Gastrocnemius medialis (tissue), 4 donors: ENCODE measurements at regions not wholly inside any gene's neighbourhood (a gene's known extent, or its start where the extent isn't known, plus 50 kb on each side); places are given as distances from the start of the nearest gene placed in this dataset.

Source experiments
- ATAC-seq, 2 donors: fragments of 150-250 bp; one replicate each; pipeline ENCODE4 v1.9.1; 2016
- DNase-seq, 2 donors: peaks; one replicate each; pipeline ENCODE4 v3.0.0-alpha.2; 2019
- H3K27ac ChIP-seq, 4 donors: fragments of 200-600 bp; sonication (generic); 1 replicate in 1 of 4; 2 replicates in 3 of 4; pipeline ENCODE4 v1.5.1; 2016 to 2018; ENCODE audit warnings: mild to moderate bottlenecking in 2 of 4, moderate library complexity in 1 of 4
- H3K27me3 ChIP-seq, 3 donors: fragments of 200-600 bp; sonication (generic) in 2 of 3; 1 replicate in 1 of 3; 2 replicates in 2 of 3; pipeline versions ENCODE4 v1.5.1 to v1.6.0; 2016 to 2019; ENCODE audit warnings: mild to moderate bottlenecking in 1 of 3, moderate library complexity in 1 of 3
- H3K36me3 ChIP-seq, 2 donors: fragments of 200-600 bp; sonication (generic) in 1 of 2; one replicate each; pipeline ENCODE4 v1.5.1; 2017 to 2018
- H3K4me1 ChIP-seq, 2 donors: fragments of 200-600 bp; sonication (generic) in 1 of 2; one replicate each; pipeline ENCODE4 v1.5.1; 2016 to 2017; ENCODE audit warnings: mild to moderate bottlenecking in 2 of 2
- H3K4me3 ChIP-seq, 4 donors: fragments of 200-600 bp; sonication (generic) in 3 of 4; 1 replicate in 1 of 4; 2 replicates in 3 of 4; pipeline ENCODE4 v1.5.1; 2016 to 2019; ENCODE audit warnings: mild to moderate bottlenecking in 2 of 4
- H3K9me3 ChIP-seq, 3 donors: fragments of 200-600 bp; sonication (generic) in 2 of 3; 1 replicate in 1 of 3; 2 replicates in 2 of 3; pipeline ENCODE4 v1.5.1; 2016 to 2019
- CTCF ChIP-seq, 5 experiments: fragments of 450-650 bp in 3 of 5; fragments of 200-600 bp in 2 of 5; sonication (generic) in 2 of 5; IDR thresholded peaks in 4 of 5; conservative IDR thresholded peaks in 1 of 5; 1 replicate in 4 of 5; 2 replicates in 1 of 5; pipeline ENCODE4 v1.5.1; 2016 to 2019; ENCODE audit warnings: antibody characterized with exemption in 5 of 5, mild to moderate bottlenecking in 3 of 5, moderate library complexity in 3 of 5
- POLR2A ChIP-seq, 2 donors: fragments of 450-650 bp; IDR thresholded peaks; one replicate each; pipeline ENCODE4 v1.6.1; 2017; ENCODE audit warnings: antibody characterized with exemption in 2 of 2, mild to moderate bottlenecking in 2 of 2, moderate library complexity in 2 of 2
- in situ Hi-C, 4 donors: fragments of 200-750 bp; cut with MboI; loops; one replicate each; pipeline versions ENCODE4 v1.15.0 to v1.8.0; 2017; ENCODE audit warnings: low sequenced_read_pairs in 4 of 4
- intact Hi-C: fragments of 100-400 bp; cut with DNase I; formaldehyde crosslinking; loops from one replicate; pipeline ENCODE4 v1.15.1; 2023; ENCODE audit warnings: low total_unique reads

GRCh38 chr5:152549709-152550108, 144.6 kb upstream of the NMUR2 start:
- H3K27me3 ChIP-seq: no peaks in the 10 kb centered on the region
- intact Hi-C loops (no loop called here), in situ Hi-C loops (loop anchor here (10.0 to 25.0 kb wide), 3 partner anchors 588 to 1415 kb away; no protein-coding TSS in a partner anchor)
- ATAC-seq: no peak
- no peak for TF ChIP-seq CTCF (IDR thresholded peaks at IDR 0.05 in 4 of 5, conservative IDR thresholded peaks at IDR 0.05 in 1 of 5)
- no peak for TF ChIP-seq POLR2A (IDR thresholded peaks at IDR 0.05)
- no peaks in the 10 kb centered on the region for H3K9me3 ChIP-seq
- H3K4me1 ChIP-seq: no peaks in the 10 kb centered on the region
- no peak overlapping the region for H3K4me3 ChIP-seq
- H3K27ac ChIP-seq: no peak overlapping the region
- H3K36me3 ChIP-seq: no peaks in the 10 kb centered on the region
- no peak for DNase-seq

GRCh38 chr5:152551061-152551460, 146.0 kb upstream of the NMUR2 start:
- H3K4me3 ChIP-seq: no peak overlapping the region
- in situ Hi-C loops (loop anchor here in 3 of 4 donors (10.0 to 25.0 kb wide), 3 partner anchors 586 to 1414 kb away; no protein-coding TSS in a partner anchor), intact Hi-C loops (no loop called here)
- no peak overlapping the region for H3K27ac ChIP-seq
- H3K4me1 ChIP-seq: no peaks in the 10 kb centered on the region
- H3K36me3 ChIP-seq: no peaks in the 10 kb centered on the region
- H3K27me3 ChIP-seq: no peaks in the 10 kb centered on the region
- no peaks in the 10 kb centered on the region for H3K9me3 ChIP-seq
- no peak for DNase-seq
- no peak for TF ChIP-seq POLR2A (IDR thresholded peaks at IDR 0.05)
- TF ChIP-seq CTCF (IDR thresholded peaks at IDR 0.05 in 4 of 5, conservative IDR thresholded peaks at IDR 0.05 in 1 of 5): no peak
- ATAC-seq: no peak

- no peak for DNase-seq
- H3K4me1 ChIP-seq: no peaks in the 10 kb centered on the region
- H3K27ac ChIP-seq: no peak overlapping the region
- no peak overlapping the region for H3K4me3 ChIP-seq
- H3K36me3 ChIP-seq: no peaks in the 10 kb centered on the region
- ATAC-seq: no peak
- intact Hi-C loops: no loop called here
- in situ Hi-C loops: loop anchor here in 3 of 4 donors (10.0 to 25.0 kb wide), 3 partner anchors 581 to 1408 kb away; no protein-coding TSS in a partner anchor
- H3K9me3 ChIP-seq: no peaks in the 10 kb centered on the region
- TF ChIP-seq CTCF (IDR thresholded peaks at IDR 0.05 in 4 of 5, conservative IDR thresholded peaks at IDR 0.05 in 1 of 5): no peak
- no peak for TF ChIP-seq POLR2A (IDR thresholded peaks at IDR 0.05)
- H3K27me3 ChIP-seq: no peaks in the 10 kb centered on the region
Observed at GRCh38 chr5:152556784-152557183, 151.7 kb upstream of the NMUR2 start.

GRCh38 chr5:152560512-152561137, 155.5 kb upstream of the NMUR2 start:
- no peaks in the 10 kb centered on the region for H3K36me3 ChIP-seq
- intact Hi-C loops (loop anchor here (10.0 kb wide), 2 partner anchors 584 to 1404 kb away; no protein-coding TSS in a partner anchor), in situ Hi-C loops (loop anchor here in 3 of 4 donors (25.0 kb wide), 2 partner anchors 577 to 1402 kb away; no protein-coding TSS in a partner anchor)
- H3K4me3 ChIP-seq: no peak overlapping the region
- DNase-seq (no peak), ATAC-seq (no peak)
- H3K4me1 ChIP-seq: no peaks in the 10 kb centered on the region
- no peak overlapping the region for H3K27ac ChIP-seq
- TF ChIP-seq POLR2A (IDR thresholded peaks at IDR 0.05) (no peak), CTCF (IDR thresholded peaks at IDR 0.05 in 4 of 5, conservative IDR thresholded peaks at IDR 0.05 in 1 of 5) (peak in 4 of 5 experiments; percentile 22 to 63 (median 39))
- H3K9me3 ChIP-seq: no peaks in the 10 kb centered on the region
- no peaks in the 10 kb centered on the region for H3K27me3 ChIP-seq
